ENCODE measurements at regions not wholly inside any gene's neighbourhood (a gene's known extent, or its start where the extent isn't known, plus 50 kb on each side); places are given as distances from the start of the nearest gene placed in this dataset.

DNA sequence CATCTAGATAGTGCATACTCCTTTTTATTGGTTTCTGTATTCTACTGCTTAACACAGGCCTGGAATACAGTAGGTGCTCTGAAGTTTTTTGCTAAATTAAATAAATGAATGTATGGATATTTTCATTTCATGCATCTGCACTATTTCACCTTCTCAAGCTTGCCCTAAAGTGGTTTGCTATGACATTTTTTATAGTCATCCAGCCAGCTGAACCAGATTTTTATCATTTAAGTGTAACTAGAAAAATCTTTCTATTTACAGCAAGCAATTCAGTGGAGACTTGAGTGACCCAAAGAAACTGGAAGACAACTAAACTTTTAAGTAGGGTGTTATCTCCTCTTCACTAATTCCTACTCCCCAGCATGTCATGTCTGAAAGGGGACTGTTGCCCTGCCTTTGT, 354.9 kb downstream of the OSR1 start:
- Histone ChIP-seq H3K27ac (ENCODE audit: low read length) (no peak overlapping the region), H3K27me3 (ENCODE audit: insufficient read depth, low read depth, low read length) (no peaks in the 10 kb centered on the region), H2AFZ (ENCODE audit: low read depth, low read length) (no peak overlapping the region), H3K36me3 (ENCODE audit: insufficient read depth, low read length) (no peaks in the 10 kb centered on the region), H3K4me2 (ENCODE audit: low read length) (no peak overlapping the region), H3K9me2 (ENCODE audit: insufficient read depth, low read length) (no peaks in the 10 kb centered on the region), H4K20me1 (ENCODE audit: insufficient read depth) (no peaks in the 10 kb centered on the region), H3K79me2 (replicated peaks; ENCODE audit: insufficient read depth, low read length) (no peaks in the 10 kb centered on the region), H3K4me3 (ENCODE audit: low read length) (no peak overlapping the region), H3F3A (ENCODE audit: insufficient read depth, low read length, poor library complexity, severe bottlenecking) (no peaks in the 10 kb centered on the region), H3K9me3 (ENCODE audit: low read length) (no peaks in the 10 kb centered on the region), H3K9ac (ENCODE audit: low read length) (no peak overlapping the region)
- TF ChIP-seq TAF1 (IDR thresholded peaks at IDR 0.05; ENCODE audit: low read depth) (no peak), POLR2AphosphoS5 (IDR thresholded peaks at IDR 0.05) (no peak), RAD21 (conservative IDR thresholded peaks at IDR 0.05) (no peak), EP300 (conservative IDR thresholded peaks at IDR 0.05; ENCODE audit: poor library complexity, severe bottlenecking) (no peak), EZH2 (IDR thresholded peaks at IDR 0.05; ENCODE audit: borderline replicate concordance, insufficient read depth, low read length, poor library complexity, severe bottlenecking) (no peak), MXI1 (conservative IDR thresholded peaks at IDR 0.05; ENCODE audit: poor library complexity, severe bottlenecking) (no peak), SMC3 (conservative IDR thresholded peaks at IDR 0.05; ENCODE audit: poor library complexity) (no peak)
- TF ChIP-seq, protein P1, sequence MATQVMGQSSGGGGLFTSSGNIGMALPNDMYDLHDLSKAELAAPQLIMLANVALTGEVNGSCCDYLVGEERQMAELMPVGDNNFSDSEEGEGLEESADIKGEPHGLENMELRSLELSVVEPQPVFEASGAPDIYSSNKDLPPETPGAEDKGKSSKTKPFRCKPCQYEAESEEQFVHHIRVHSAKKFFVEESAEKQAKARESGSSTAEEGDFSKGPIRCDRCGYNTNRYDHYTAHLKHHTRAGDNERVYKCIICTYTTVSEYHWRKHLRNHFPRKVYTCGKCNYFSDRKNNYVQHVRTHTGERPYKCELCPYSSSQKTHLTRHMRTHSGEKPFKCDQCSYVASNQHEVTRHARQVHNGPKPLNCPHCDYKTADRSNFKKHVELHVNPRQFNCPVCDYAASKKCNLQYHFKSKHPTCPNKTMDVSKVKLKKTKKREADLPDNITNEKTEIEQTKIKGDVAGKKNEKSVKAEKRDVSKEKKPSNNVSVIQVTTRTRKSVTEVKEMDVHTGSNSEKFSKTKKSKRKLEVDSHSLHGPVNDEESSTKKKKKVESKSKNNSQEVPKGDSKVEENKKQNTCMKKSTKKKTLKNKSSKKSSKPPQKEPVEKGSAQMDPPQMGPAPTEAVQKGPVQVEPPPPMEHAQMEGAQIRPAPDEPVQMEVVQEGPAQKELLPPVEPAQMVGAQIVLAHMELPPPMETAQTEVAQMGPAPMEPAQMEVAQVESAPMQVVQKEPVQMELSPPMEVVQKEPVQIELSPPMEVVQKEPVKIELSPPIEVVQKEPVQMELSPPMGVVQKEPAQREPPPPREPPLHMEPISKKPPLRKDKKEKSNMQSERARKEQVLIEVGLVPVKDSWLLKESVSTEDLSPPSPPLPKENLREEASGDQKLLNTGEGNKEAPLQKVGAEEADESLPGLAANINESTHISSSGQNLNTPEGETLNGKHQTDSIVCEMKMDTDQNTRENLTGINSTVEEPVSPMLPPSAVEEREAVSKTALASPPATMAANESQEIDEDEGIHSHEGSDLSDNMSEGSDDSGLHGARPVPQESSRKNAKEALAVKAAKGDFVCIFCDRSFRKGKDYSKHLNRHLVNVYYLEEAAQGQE (IDR thresholded peaks at IDR 0.05; ENCODE audit: borderline replicate concordance), result no peak
- TF ChIP-seq, protein P2, sequence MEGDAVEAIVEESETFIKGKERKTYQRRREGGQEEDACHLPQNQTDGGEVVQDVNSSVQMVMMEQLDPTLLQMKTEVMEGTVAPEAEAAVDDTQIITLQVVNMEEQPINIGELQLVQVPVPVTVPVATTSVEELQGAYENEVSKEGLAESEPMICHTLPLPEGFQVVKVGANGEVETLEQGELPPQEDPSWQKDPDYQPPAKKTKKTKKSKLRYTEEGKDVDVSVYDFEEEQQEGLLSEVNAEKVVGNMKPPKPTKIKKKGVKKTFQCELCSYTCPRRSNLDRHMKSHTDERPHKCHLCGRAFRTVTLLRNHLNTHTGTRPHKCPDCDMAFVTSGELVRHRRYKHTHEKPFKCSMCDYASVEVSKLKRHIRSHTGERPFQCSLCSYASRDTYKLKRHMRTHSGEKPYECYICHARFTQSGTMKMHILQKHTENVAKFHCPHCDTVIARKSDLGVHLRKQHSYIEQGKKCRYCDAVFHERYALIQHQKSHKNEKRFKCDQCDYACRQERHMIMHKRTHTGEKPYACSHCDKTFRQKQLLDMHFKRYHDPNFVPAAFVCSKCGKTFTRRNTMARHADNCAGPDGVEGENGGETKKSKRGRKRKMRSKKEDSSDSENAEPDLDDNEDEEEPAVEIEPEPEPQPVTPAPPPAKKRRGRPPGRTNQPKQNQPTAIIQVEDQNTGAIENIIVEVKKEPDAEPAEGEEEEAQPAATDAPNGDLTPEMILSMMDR (IDR thresholded peaks at IDR 0.05; ENCODE audit: poor library complexity, severe bottlenecking), result no peak

DNA sequence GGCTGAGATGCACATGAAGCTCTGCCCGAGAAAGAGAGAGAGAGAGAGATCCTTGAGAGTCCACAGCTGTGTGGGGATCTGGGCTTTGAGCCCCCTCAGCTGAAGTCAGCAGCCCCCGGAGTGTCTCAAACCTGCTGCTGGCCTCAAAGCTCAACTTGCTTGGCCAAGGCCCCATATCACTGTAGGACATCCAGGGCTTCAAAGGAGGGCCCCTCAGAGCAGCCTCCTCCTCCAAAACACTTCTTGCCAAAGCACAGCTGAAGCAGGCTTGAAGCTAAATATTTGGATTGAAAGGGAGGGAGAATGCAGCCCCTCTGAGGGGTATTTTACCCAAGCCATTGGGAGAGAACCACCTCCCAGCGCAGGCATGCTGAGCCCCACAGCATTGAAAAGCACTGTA, 357.6 kb downstream of the OSR1 start:
- H3K4me3 ChIP-seq (ENCODE audit: low read length), result no peak overlapping the region
- no peaks in the 10 kb centered on the region for H4K20me1 ChIP-seq (ENCODE audit: insufficient read depth)
- no peaks in the 10 kb centered on the region for H3K79me2 ChIP-seq (replicated peaks; ENCODE audit: insufficient read depth, low read length)
- H3K9ac ChIP-seq (ENCODE audit: low read length), result no peak overlapping the region
- TF ChIP-seq SMC3 (conservative IDR thresholded peaks at IDR 0.05; ENCODE audit: poor library complexity) (no peak), RAD21 (conservative IDR thresholded peaks at IDR 0.05) (no peak), EZH2 (IDR thresholded peaks at IDR 0.05; ENCODE audit: borderline replicate concordance, insufficient read depth, low read length, poor library complexity, severe bottlenecking) (no peak), TAF1 (IDR thresholded peaks at IDR 0.05; ENCODE audit: low read depth) (no peak), MXI1 (conservative IDR thresholded peaks at IDR 0.05; ENCODE audit: poor library complexity, severe bottlenecking) (no peak), POLR2AphosphoS5 (IDR thresholded peaks at IDR 0.05) (no peak), EP300 (conservative IDR thresholded peaks at IDR 0.05; ENCODE audit: poor library complexity, severe bottlenecking) (no peak)
- TF ChIP-seq, protein P1 (IDR thresholded peaks at IDR 0.05; ENCODE audit: borderline replicate concordance), result no peak
- TF ChIP-seq, protein P2 (IDR thresholded peaks at IDR 0.05; ENCODE audit: poor library complexity, severe bottlenecking), result no peak
- no peak overlapping the region for H3K27ac ChIP-seq (ENCODE audit: low read length)
- no peak overlapping the region for H3K4me2 ChIP-seq (ENCODE audit: low read length)
- no peaks in the 10 kb centered on the region for H3K27me3 ChIP-seq (ENCODE audit: insufficient read depth, low read depth, low read length)
- H3K36me3 ChIP-seq (ENCODE audit: insufficient read depth, low read length), result no peaks in the 10 kb centered on the region
- H2AFZ ChIP-seq (ENCODE audit: low read depth, low read length), result no peak overlapping the region
- no peaks in the 10 kb centered on the region for H3K9me2 ChIP-seq (ENCODE audit: insufficient read depth, low read length)
- no peaks in the 10 kb centered on the region for H3F3A ChIP-seq (ENCODE audit: insufficient read depth, low read length, poor library complexity, severe bottlenecking)
- no peaks in the 10 kb centered on the region for H3K9me3 ChIP-seq (ENCODE audit: low read length)

All from neural cell (in vitro differentiated cells).